H9 (cell line): ENCODE measurements at regions not wholly inside any gene's neighbourhood (a gene's known extent, or its start where the extent isn't known, plus 50 kb on each side); places are given as distances from the start of the nearest gene placed in this dataset.

ENCODE experiments used
- DNase-seq: peaks from one replicate; pipeline ENCODE4 v3.0.0-alpha.2; 2017
- H2AFZ ChIP-seq: one replicate; pipeline ENCODE4 v1.6.1; 2013; ENCODE audit warnings: mild to moderate bottlenecking, low read length, control low read depth, moderate library complexity
- H2AK5ac ChIP-seq: 2 replicates; pipeline ENCODE4 v1.6.1; 2013; ENCODE audit warnings: low read length, control low read depth, mixed read lengths; ENCODE audit not compliant: insufficient read length
- H2BK120ac ChIP-seq: one replicate; pipeline ENCODE4 v1.6.1; 2013; ENCODE audit warnings: low read depth, mild to moderate bottlenecking, low read length, control low read depth, inconsistent platforms; ENCODE audit not compliant: poor library complexity, severe bottlenecking
- H2BK12ac ChIP-seq: 2 replicates; pipeline ENCODE4 v1.6.1; 2013; ENCODE audit warnings: low read length, control low read depth, mixed read lengths, low read depth; ENCODE audit not compliant: insufficient read length
- H2BK15ac ChIP-seq: 2 replicates; pipeline ENCODE4 v1.6.1; 2013; ENCODE audit warnings: low read depth, low read length, control low read depth
- H2BK20ac ChIP-seq: one replicate; pipeline ENCODE4 v1.6.1; 2013; ENCODE audit warnings: low read depth, mild to moderate bottlenecking, low read length, control low read depth, inconsistent platforms; ENCODE audit not compliant: poor library complexity, severe bottlenecking
- H2BK5ac ChIP-seq: 2 replicates; pipeline ENCODE4 v1.6.1; 2013; ENCODE audit warnings: low read length, control low read depth, mixed read lengths; ENCODE audit not compliant: insufficient read length
- H3K14ac ChIP-seq: 2 replicates; pipeline ENCODE4 v1.6.1; 2013; ENCODE audit warnings: low read length, control low read depth; ENCODE audit not compliant: insufficient read depth
- H3K18ac ChIP-seq: 2 replicates; pipeline ENCODE4 v1.6.1; 2013; ENCODE audit warnings: low read depth, mild to moderate bottlenecking, mixed read lengths, low read length, control low read depth; ENCODE audit not compliant: insufficient read length
- H3K23ac ChIP-seq: 2 replicates; pipeline ENCODE4 v1.6.1; 2013; ENCODE audit warnings: low read length, control low read depth, mixed read lengths, low read depth; ENCODE audit not compliant: insufficient read length
- H3K23me2 ChIP-seq: 2 replicates; pipeline ENCODE4 v1.6.1; 2013; ENCODE audit warnings: low read depth, mild to moderate bottlenecking, mixed read lengths, low read length, control low read depth; ENCODE audit not compliant: insufficient read length, poor library complexity, severe bottlenecking
- H3K27ac ChIP-seq: 2 replicates; pipeline ENCODE4 v1.5.1; 2013; ENCODE audit warnings: low read length, control low read depth, mixed read lengths, low read depth; ENCODE audit not compliant: insufficient read length
- H3K27me3 ChIP-seq: 2 replicates; pipeline ENCODE4 v1.6.1; 2013; ENCODE audit warnings: low read length, control low read depth, inconsistent platforms; ENCODE audit not compliant: insufficient read depth
- H3K4ac ChIP-seq: 2 replicates; pipeline ENCODE4 v1.6.1; 2013; ENCODE audit warnings: low read depth, mild to moderate bottlenecking, control low read depth, inconsistent platforms, low read length, moderate library complexity
- H3K4me1 ChIP-seq: 2 replicates; pipeline ENCODE4 v1.6.1; 2013; ENCODE audit warnings: low read length, control low read depth, inconsistent platforms; ENCODE audit not compliant: insufficient read depth
- H3K4me2 ChIP-seq: 2 replicates; pipeline ENCODE4 v1.6.1; 2013; ENCODE audit warnings: low read length, control low read depth, mixed read lengths; ENCODE audit not compliant: insufficient read length, insufficient read depth
- H3K56ac ChIP-seq: 2 replicates; pipeline ENCODE4 v1.6.1; 2013; ENCODE audit warnings: low read depth, mild to moderate bottlenecking, mixed read lengths, low read length, control low read depth; ENCODE audit not compliant: insufficient read length
- H3K79me1 ChIP-seq: 2 replicates; pipeline ENCODE4 v1.6.1; 2013; ENCODE audit warnings: low read depth, mild to moderate bottlenecking, moderate library complexity, low read length, control low read depth, inconsistent platforms; ENCODE audit not compliant: insufficient read depth, poor library complexity, severe bottlenecking
- H3K79me2 ChIP-seq: 2 replicates; pipeline ENCODE4 v1.6.1; 2013; ENCODE audit warnings: low read length, control low read depth, inconsistent platforms; ENCODE audit not compliant: insufficient read depth
- H3K9ac ChIP-seq: 2 replicates; pipeline ENCODE4 v1.6.1; 2013; ENCODE audit warnings: low read length, control low read depth, mixed read lengths; ENCODE audit not compliant: insufficient read length; ENCODE audit errors: extremely low read depth
- H3K9me3 ChIP-seq: one replicate; pipeline ENCODE4 v1.6.1; 2013; ENCODE audit warnings: low read depth, low read length, inconsistent platforms; ENCODE audit not compliant: control insufficient read depth
- H3T11ph ChIP-seq: one replicate; pipeline ENCODE4 v1.6.1; 2013; ENCODE audit warnings: mild to moderate bottlenecking, low read length, control low read depth, inconsistent platforms
- H4K20me1 ChIP-seq: one replicate; pipeline ENCODE4 v1.6.1; 2013; ENCODE audit not compliant: control insufficient read depth, insufficient read length, insufficient read depth
- H4K5ac ChIP-seq: 2 replicates; pipeline ENCODE4 v1.6.1; 2013; ENCODE audit warnings: low read depth, mild to moderate bottlenecking, mixed read lengths, low read length, control low read depth; ENCODE audit not compliant: insufficient read length
- H4K8ac ChIP-seq: replicated peaks from 2 replicates; pipeline ENCODE4 v1.6.1; 2013; ENCODE audit warnings: low read length, control low read depth, mixed read lengths, low read depth; ENCODE audit not compliant: insufficient read length
- H4K91ac ChIP-seq: 2 replicates; pipeline ENCODE4 v1.6.1; 2013; ENCODE audit warnings: low read depth, mild to moderate bottlenecking, moderate library complexity, mixed read lengths, low read length, control low read depth; ENCODE audit not compliant: insufficient read length
- H3K27ac Mint-ChIP-seq, 3 experiments: 2 replicates in 2 of 3; 3 replicates in 1 of 3; pipeline ENCODE4 v1.8.0; 2020 to 2021; ENCODE audit warnings: mixed read lengths in 3 of 3, mild to moderate bottlenecking in 1 of 3, moderate library complexity in 1 of 3
- H3K27me3 Mint-ChIP-seq: 2 replicates; pipeline ENCODE4 v1.8.0; 2021; ENCODE audit warnings: low read depth, mild to moderate bottlenecking, moderate library complexity, mixed read lengths
- H3K36me3 Mint-ChIP-seq, 3 experiments: 2 replicates in 2 of 3; 3 replicates in 1 of 3; pipeline ENCODE4 v1.8.0; 2020 to 2021; ENCODE audit warnings: low read depth in 3 of 3, mixed read lengths in 3 of 3; ENCODE audit not compliant: insufficient read depth in 1 of 3
- H3K4me1 Mint-ChIP-seq, 2 experiments: 2 replicates each; pipeline ENCODE4 v1.8.0; 2020; ENCODE audit warnings: mixed read lengths in 2 of 2
- H3K4me3 Mint-ChIP-seq, 2 experiments: 2 replicates in 1 of 2; 3 replicates in 1 of 2; pipeline ENCODE4 v1.8.0; 2020 to 2021; ENCODE audit warnings: mild to moderate bottlenecking in 2 of 2, mixed read lengths in 2 of 2, moderate library complexity in 1 of 2
- H3K9me3 Mint-ChIP-seq, 2 experiments: 2 replicates in 1 of 2; 3 replicates in 1 of 2; pipeline ENCODE4 v1.8.0; 2020; ENCODE audit warnings: mild to moderate bottlenecking in 2 of 2, mixed read lengths in 2 of 2, moderate library complexity in 1 of 2
- CTCF ChIP-seq: fragments of 200-600 bp; sonication (generic); conservative IDR thresholded peaks from 3 replicates; pipeline ENCODE4 v1.8.0; 2021; ENCODE audit warnings: antibody characterized with exemption, mild to moderate bottlenecking
- WGBS: extraction: QIAGEN DNeasy Blood & Tissue Kit; methylation state at CpG from one replicate; pipeline ENCODE4 v1.1.7; 2013; ENCODE audit warnings: missing lambda C conversion rate, low lambda C conversion rate, mixed read lengths; ENCODE audit not compliant: insufficient read length; ENCODE audit errors: extremely low coverage; 5-methylcytosine and 5-hydroxymethylcytosine counted together

- H2BK5ac ChIP-seq: no peak overlapping the region
- no peak overlapping the region for H4K5ac ChIP-seq
- no peak overlapping the region for H3T11ph ChIP-seq
- no peak overlapping the region for H3K14ac ChIP-seq
- H2BK12ac ChIP-seq: no peak overlapping the region
- no peak overlapping the region for H2BK120ac ChIP-seq
- Mint-ChIP-seq H3K9me3 (no peaks in the 10 kb centered on the region), H3K4me3 (no peak overlapping the region), H3K36me3 (peaks cover 0 to 2% (median 0%) of the 10 kb centered on the region in 3 experiments; a peak in 2 of 7 replicates), H3K27ac (peak overlapping the region in 2 of 3 experiments; percentile 64 to 66; a peak in 1 of 7 replicates), H3K27me3 (peaks cover 22% of the 10 kb centered on the region), H3K4me1 (peaks cover 46 to 54% of the 10 kb centered on the region in 2 experiments)
- peaks cover 29% of the 10 kb centered on the region for H3K4me1 ChIP-seq
- H3K56ac ChIP-seq: no peak overlapping the region
- no peak for TF ChIP-seq CTCF
- H2BK20ac ChIP-seq: no peak overlapping the region
- H3K9me3 ChIP-seq: no peaks in the 10 kb centered on the region
- no peaks in the 10 kb centered on the region for H3K79me2 ChIP-seq
- no peak overlapping the region for H2BK15ac ChIP-seq
- H3K23me2 ChIP-seq: peaks cover 9% of the 10 kb centered on the region
- no peaks in the 10 kb centered on the region; the same call in 1 of the 2 replicates for H3K27me3 ChIP-seq
- H3K4ac ChIP-seq: no peak overlapping the region
- no peak overlapping the region for H3K27ac ChIP-seq
- no peak overlapping the region for H3K4me2 ChIP-seq
- H4K91ac ChIP-seq: no peak overlapping the region
- no peak overlapping the region for H2AK5ac ChIP-seq
- DNase-seq: no peak
- no peaks in the 10 kb centered on the region for H4K20me1 ChIP-seq
- no CpG with 5 or more reads among the region's 2 CpGs for whole genome bisulfite sequencing
- H3K79me1 ChIP-seq: no peaks in the 10 kb centered on the region
- H3K23ac ChIP-seq: no peak overlapping the region
- no peak overlapping the region for H2AFZ ChIP-seq
- H3K18ac ChIP-seq: no peak overlapping the region
- no peak overlapping the region for H4K8ac ChIP-seq
- no peak overlapping the region for H3K9ac ChIP-seq
Observed at GRCh38 chr1:201734786-201735185, 94.2 kb upstream of the IPO9 start.
